ENCODE measurements at regions not wholly inside any gene's neighbourhood (a gene's known extent, or its start where the extent isn't known, plus 50 kb on each side); places are given as distances from the start of the nearest gene placed in this dataset.

- DNase-seq (ENCODE audit: extremely low spot score, unreplicated experiment), result no peak
- no peak for TF ChIP-seq CTCF (IDR thresholded peaks at IDR 0.05)
- Mint-ChIP-seq H3K4me3 (ENCODE audit: unreplicated experiment) (no peak overlapping the region), H3K27me3 (ENCODE audit: unreplicated experiment) (no peaks in the 10 kb centered on the region), H3K36me3 (ENCODE audit: unreplicated experiment) (no peaks in the 10 kb centered on the region), H3K27ac (ENCODE audit: unreplicated experiment) (no peak overlapping the region), H3K4me1 (ENCODE audit: unreplicated experiment) (peaks cover 47% of the 10 kb centered on the region), H3K9me3 (ENCODE audit: unreplicated experiment) (no peaks in the 10 kb centered on the region)
These were observed 464.1 kb downstream of the ADGRL2 start for GRCh38 chr1:82264802-82265201.

GRCh38 chr1:82263396-82263795 lies 462.7 kb downstream of the ADGRL2 start:
- Mint-ChIP-seq H3K27me3 (ENCODE audit: unreplicated experiment) (no peaks in the 10 kb centered on the region), H3K36me3 (ENCODE audit: unreplicated experiment) (no peaks in the 10 kb centered on the region), H3K4me1 (ENCODE audit: unreplicated experiment) (peaks cover 39% of the 10 kb centered on the region), H3K9me3 (ENCODE audit: unreplicated experiment) (no peaks in the 10 kb centered on the region), H3K27ac (ENCODE audit: unreplicated experiment) (no peak overlapping the region), H3K4me3 (ENCODE audit: unreplicated experiment) (no peak overlapping the region)
- no peak for TF ChIP-seq CTCF (IDR thresholded peaks at IDR 0.05)
- no peak for DNase-seq (ENCODE audit: extremely low spot score, unreplicated experiment)

- DNase-seq (ENCODE audit: extremely low spot score, unreplicated experiment), result no peak
- Mint-ChIP-seq H3K27me3 (ENCODE audit: unreplicated experiment) (no peaks in the 10 kb centered on the region), H3K36me3 (ENCODE audit: unreplicated experiment) (no peaks in the 10 kb centered on the region), H3K4me1 (ENCODE audit: unreplicated experiment) (peaks cover 20% of the 10 kb centered on the region), H3K4me3 (ENCODE audit: unreplicated experiment) (no peak overlapping the region), H3K27ac (ENCODE audit: unreplicated experiment) (no peak overlapping the region), H3K9me3 (ENCODE audit: unreplicated experiment) (no peaks in the 10 kb centered on the region)
- no peak for TF ChIP-seq CTCF (IDR thresholded peaks at IDR 0.05)
These were observed 459.9 kb downstream of the ADGRL2 start for GRCh38 chr1:82260666-82261065.

GRCh38 chr1:82260051-82260450 lies 459.3 kb downstream of the ADGRL2 start:
- Mint-ChIP-seq H3K4me1 (ENCODE audit: unreplicated experiment) (peaks cover 20% of the 10 kb centered on the region), H3K27me3 (ENCODE audit: unreplicated experiment) (no peaks in the 10 kb centered on the region), H3K4me3 (ENCODE audit: unreplicated experiment) (no peak overlapping the region), H3K36me3 (ENCODE audit: unreplicated experiment) (no peaks in the 10 kb centered on the region), H3K27ac (ENCODE audit: unreplicated experiment) (peak overlapping the region; percentile 62), H3K9me3 (ENCODE audit: unreplicated experiment) (no peaks in the 10 kb centered on the region)
- DNase-seq (ENCODE audit: extremely low spot score, unreplicated experiment), result no peak
- TF ChIP-seq CTCF (IDR thresholded peaks at IDR 0.05), result no peak

GRCh38 chr1:82258887-82259286 lies 458.2 kb downstream of the ADGRL2 start:
- peaks cover 20% of the 10 kb centered on the region for H3K4me1 Mint-ChIP-seq (ENCODE audit: unreplicated experiment)
- H3K36me3 Mint-ChIP-seq (ENCODE audit: unreplicated experiment), result no peaks in the 10 kb centered on the region
- DNase-seq (ENCODE audit: extremely low spot score, unreplicated experiment), result no peak
- no peaks in the 10 kb centered on the region for H3K9me3 Mint-ChIP-seq (ENCODE audit: unreplicated experiment)
- no peaks in the 10 kb centered on the region for H3K27me3 Mint-ChIP-seq (ENCODE audit: unreplicated experiment)
- no peak for TF ChIP-seq CTCF (IDR thresholded peaks at IDR 0.05)
- H3K27ac Mint-ChIP-seq (ENCODE audit: unreplicated experiment), result no peak overlapping the region
- H3K4me3 Mint-ChIP-seq (ENCODE audit: unreplicated experiment), result no peak overlapping the region

Data from osteocyte (in vitro differentiated cells).